GM12891 (cell line): ENCODE measurements at regions not wholly inside any gene's neighbourhood (a gene's known extent, or its start where the extent isn't known, plus 50 kb on each side); places are given as distances from the start of the nearest gene placed in this dataset.

Source experiments
- POLR2A ChIP-seq: IDR thresholded peaks from 2 replicates; pipeline ENCODE4 v1.6.1; 2011; ENCODE audit warnings: low read depth, low read length, control low read depth
- POLR2AphosphoS5 ChIP-seq: IDR thresholded peaks from 2 replicates; pipeline ENCODE4 v1.6.1; 2011; ENCODE audit warnings: low read depth, low read length, control low read depth
- SPI1 ChIP-seq: IDR thresholded peaks from 2 replicates; pipeline ENCODE4 v1.6.1; 2011; ENCODE audit warnings: low read depth, low read length, control low read depth
- TAF1 ChIP-seq: IDR thresholded peaks from 2 replicates; pipeline ENCODE4 v1.6.1; 2011; ENCODE audit warnings: low read depth, low read length, control low read depth

DNA sequence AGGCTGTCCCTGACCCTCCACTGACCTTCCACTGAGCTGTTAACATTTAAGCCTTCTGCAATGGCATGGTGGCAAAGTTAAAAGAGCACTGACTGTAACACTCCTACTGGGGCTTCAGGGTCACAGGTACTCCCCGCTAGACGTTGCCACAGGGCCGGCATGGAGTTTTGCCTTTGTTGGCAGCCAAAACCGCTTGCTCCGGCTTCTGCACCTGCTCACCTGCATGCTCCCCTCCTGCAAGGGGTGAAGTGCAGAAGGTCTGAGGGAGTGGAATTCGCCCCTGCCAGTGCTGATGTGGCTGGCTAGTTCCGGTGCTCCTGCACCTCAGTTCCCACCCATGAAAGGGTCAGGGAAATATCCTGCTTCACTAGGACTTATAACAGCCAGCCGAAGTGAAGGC is 571.4 kb downstream of the RAPGEF2 start:
- no peak for TF ChIP-seq POLR2A
- TF ChIP-seq POLR2AphosphoS5 = no peak
- no peak for TF ChIP-seq SPI1
- TF ChIP-seq TAF1 = no peak
